Stimulated activated CD4-positive, alpha-beta T cell treated with anti-CD3 and anti-CD28 coated beads, Interleukin-2, amount 100 ng/mL, for 24 hours (primary cell): ENCODE measurements at regions not wholly inside any gene's neighbourhood (a gene's known extent, or its start where the extent isn't known, plus 50 kb on each side); places are given as distances from the start of the nearest gene placed in this dataset.

Source experiments
- DNase-seq, 2 donors: peaks; one replicate each; pipeline ENCODE4 v3.0.0-alpha.2; 2020

DNA sequence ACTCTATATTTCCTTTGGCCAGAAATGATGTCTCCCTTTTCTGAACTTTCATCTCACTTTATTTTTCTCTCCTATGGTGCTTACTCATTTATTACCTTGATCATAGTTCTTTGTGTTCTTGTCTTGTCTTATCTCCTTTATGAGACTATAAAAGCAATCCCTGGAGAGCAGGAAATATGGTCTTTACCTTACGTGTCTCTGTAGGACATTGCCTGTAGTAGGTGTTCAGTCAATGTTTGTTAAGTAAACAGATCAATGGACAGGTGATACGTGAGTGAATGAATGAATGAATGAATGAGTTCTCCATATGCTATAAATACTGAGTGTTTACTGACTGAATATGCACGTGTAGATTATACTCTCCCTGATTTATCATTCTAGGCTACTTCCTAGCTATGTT is 193.7 kb upstream of the HMGA2 start:
- DNase-seq, result no peak

DNA sequence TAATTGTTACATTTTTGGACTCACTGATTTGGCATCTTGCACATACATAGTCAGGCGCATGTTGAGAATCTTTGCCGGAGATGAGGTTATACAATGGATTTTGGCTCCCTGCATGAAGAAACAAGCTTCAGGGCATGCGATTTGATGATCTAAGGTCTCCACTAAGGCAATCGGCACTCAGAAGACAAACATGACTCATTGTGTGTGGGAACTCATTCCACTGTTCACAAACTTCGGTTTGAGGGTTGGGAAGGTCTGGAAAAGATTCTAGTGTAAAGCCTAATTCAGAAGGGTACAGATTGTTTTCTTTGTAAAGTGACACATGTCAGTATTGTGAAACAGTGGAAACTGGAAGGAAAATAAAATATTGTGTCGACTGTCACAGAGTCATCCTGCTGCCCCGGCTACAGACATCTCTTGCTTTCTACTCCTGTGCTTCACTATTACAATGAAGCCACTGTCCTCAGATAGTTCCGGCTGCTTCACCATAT is 192.6 kb upstream of the HMGA2 start:
- no peak for DNase-seq

DNA sequence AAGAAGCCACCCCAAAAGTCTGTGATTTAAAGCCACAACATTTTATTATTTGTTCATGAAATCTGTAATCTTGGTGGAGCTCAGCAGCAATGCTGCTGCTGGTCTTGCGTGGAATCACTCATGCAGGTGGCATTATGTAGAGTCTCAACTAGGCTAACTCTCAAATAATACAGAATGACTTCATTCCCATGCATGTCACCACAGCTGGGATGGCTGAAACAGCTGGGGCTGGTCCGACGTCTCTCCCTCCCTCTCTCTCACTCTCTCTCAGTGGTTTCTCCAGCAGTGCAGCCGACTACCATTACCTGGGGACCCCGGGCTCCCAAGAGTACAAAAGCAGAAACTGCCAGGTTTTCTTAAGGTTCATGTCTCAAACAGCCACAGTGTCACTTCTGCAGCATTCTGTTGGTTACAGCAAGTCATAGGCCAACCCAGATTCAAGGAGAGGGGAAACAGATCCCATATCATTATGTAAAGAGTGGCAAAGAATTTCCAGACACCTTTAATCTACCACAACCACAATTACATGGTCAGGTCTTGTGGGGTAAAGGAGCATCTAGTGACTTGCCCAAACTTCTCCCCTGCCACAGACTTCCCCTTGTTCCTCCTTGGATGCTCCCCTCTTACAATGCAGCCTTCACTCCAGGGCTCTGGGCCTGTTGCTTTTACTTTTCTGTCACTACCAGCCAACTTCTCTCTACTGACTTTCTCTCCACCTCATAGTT is 192.0 kb upstream of the HMGA2 start:
- no peak for DNase-seq

DNA sequence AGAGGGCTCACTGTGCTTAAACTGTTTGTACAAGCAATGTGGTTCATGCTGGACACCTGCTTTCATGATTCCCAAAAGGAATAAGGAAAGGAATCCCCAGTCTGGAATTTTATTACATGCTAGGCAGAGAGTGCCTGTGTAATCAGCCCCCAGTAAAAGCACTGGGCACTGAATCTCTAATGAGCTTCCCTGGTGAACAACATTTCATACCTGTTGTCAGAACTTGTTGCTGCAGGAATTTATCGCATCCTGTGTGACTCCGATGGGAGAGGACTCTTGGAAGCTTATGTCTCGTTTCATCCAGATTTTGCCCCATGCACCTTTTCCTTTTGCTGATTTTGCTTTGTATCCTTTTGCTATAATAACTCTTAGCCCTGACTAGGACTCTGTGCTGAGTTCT is 190.2 kb upstream of the HMGA2 start:
- DNase-seq, result no peak

DNA sequence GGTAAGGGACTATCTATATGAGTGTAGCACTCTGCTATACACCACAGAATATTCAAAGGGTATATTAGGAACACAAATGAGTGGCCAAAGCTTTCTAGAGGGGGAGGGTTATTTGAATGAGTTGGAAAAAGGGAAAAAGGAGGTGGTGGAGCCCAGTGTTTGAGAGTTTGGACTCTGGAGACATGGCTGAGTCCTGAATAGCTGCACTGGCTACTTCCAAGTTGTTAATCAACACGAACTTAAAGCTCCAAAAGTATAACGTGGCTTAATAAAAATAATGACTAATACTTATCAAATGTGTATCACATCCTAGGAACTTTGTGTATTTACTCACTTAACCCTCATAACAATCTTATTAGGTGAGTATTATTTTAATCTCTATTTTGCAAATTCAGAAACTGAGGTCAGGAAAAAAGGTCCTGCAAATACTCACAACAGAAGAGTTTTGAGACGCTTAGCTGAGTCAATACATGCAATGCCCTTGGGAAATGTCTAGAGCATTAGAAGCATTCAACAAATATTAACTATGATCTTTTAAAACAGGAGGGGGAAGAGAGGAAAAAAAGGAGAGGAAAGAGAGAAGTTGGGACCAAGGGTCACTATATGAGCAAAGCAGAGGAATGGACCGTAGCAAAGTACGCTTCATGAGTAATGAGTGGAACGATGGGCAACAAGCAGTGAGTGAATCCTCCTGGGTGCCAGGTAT is 189.5 kb upstream of the HMGA2 start:
- DNase-seq, result no peak

DNA sequence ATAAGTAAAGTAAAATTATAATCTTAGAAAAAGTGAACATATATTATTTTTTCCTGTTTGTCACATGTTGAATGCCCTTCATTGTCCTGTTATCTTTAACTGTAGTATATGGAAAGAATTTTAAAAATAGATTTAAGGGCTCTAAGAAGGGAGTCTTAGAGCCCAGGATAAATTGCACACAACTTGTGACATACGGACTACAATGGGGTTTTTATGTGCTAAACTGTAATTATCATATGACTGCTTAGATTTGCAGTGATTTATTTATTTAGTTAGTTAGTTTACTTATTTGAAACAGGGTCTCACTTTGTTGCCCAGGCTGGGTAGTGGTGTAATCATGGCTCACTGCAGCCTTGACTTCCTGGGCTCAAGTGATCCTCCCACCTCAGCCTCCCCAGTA is 187.8 kb upstream of the HMGA2 start:
- DNase-seq, result no peak

DNA sequence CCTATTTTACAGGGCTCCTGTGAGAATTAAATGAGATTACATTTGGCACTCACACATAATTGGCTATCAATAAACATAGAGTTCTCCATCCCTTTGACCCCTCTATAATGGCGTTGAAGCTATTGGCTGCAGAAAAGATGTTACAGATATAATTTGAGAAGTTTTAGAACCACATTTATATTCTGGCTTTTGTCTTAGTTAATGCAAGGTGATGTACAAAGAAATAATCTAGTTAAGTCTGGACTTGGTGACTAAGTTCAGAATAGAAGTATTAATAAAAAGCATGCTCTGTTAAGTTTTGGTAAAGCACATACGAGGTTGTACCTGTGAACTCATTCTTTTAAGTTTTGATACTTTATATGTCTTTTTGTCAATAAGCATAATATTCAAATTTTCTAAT is 187.1 kb upstream of the HMGA2 start:
- no peak for DNase-seq

DNA sequence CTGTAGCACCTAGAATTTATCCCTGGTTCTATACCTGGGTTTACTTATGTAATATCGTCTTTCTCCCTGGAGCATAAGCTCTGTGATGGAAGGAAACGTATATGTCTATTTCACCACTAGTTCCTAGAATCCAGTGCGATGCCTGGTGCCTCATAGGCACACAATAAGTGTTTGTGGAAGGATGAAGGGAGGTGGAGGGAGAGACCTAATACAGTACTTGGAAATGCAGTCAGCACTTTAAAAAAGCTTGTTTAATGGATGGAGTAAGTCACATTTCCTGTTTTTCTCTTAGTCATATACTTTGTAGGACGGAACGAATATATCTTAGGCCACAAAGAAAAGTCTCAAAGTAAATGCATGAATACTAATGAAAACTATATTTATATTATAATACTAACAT is 186.5 kb upstream of the HMGA2 start:
- no peak for DNase-seq

DNA sequence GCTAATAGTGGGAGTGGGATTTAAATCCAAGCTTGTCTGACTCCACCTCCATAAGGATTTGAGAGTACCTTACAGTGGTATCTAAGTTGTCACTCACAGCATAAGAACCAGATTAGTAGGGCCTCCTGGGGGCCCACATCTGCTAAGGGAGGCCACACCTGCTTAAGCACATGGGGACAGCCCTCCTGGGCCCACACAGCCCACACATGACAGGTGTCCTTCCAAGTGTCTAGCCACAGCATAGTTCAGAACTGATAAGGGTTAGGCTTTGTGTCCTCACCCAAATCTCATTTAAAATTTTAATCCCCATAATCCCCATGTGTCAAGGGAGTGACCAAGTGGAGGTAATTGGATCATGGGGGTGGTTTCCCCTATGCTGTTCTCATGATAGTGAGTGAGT is 186.0 kb upstream of the HMGA2 start:
- no peak for DNase-seq

DNA sequence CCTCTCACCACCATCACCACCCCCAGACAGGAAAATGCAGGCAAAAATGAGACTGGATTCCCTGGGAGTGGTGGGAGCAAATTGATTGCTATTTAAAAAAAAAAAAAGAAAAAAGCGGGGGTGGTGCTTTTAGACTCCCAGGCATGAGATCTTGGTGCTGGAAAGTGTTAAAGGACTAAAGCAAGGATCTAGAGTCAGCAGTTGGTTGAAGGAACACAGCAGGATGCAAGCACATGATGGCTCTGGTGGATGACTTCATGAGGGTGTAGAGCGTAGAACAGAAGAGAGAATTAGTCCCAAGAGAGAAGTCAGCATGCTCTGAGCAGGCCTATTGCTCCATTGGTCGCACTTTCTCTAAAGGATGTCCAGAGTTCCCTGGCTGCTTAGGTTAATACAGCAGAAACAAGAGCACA is 183.8 kb upstream of the HMGA2 start:
- DNase-seq, result no peak

DNA sequence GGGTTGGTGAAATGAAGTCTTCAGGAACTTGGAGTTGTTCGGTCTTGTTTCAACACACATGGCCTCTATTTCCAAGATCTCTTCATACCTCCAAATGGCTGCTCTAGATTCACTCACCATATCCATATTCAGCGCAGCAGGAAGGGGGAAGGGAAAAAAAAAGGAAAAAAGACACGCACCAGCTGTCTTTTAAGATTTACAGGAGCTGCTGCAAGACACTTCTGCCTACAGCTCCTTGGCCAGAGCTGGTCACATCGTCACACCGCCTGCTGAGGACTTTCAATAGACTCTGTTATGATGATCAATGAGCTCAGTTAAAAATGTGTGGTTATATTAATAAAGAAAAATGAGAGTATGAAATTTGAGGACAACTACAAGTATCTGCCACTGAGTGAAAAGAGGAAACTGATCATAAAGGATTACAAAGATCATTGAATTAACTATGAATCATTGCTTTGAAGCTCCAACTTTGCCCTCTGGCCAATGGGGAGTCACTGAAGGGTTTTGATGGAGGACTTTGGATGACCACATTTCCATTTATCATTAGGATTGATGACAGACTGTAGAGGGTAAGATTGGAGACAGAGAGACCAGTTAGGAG is 182.1 kb upstream of the HMGA2 start:
- DNase-seq, result no peak

DNA sequence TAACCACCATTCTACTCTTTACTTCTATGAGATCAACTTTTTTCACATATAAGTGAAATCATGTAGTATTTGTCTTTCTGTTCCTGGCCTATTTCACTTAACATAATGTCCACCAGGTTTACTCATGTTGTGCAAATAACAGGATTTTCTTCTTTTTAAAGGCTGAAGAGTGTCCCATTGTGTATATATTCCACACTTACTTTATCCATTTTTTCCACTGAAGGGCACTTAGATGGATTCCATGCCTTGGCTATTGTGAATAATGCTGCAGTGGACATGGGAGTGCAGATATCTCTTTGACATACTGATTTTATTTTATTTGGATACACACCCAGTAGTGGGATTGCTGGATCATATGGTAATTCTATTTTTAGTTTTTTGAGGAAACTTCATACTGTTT is 181.1 kb upstream of the HMGA2 start:
- no peak for DNase-seq

DNA sequence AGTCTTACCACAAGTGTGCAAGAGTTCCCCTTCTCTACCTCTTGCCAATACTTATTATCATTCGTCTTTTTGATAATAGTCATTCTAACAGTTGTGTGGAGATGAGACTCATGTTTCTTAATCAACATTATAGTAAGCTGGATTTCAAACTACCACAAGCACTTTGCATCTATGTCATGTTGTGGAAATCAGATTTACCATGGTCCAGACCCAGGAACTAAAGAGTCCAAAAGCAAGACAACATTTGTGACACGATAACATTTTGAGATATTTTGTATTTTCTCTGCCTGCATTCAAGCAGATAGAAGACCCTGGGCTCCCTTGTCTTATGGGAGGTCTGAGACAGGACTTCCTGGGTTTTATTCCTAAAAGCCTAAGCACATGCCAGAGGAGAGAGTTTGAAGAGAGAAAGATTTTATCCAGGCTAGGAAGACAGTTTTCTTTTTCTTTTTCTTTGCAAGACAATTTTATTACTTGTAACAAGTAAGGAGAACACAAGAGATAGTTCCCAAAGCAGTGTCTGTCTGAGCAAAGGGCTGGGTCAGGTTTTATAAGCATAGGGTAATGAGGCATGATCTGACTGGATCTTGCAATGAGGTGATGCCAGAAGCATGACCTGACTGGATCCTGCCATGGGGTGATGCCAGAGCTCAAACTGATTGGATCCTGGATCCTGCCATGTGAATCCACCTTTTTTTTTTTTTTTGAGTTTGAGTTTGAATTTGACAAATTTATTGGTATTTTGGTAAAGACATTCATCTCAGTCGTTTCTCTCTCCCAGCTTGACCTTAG is 180.5 kb upstream of the HMGA2 start:
- DNase-seq, result no peak

DNA sequence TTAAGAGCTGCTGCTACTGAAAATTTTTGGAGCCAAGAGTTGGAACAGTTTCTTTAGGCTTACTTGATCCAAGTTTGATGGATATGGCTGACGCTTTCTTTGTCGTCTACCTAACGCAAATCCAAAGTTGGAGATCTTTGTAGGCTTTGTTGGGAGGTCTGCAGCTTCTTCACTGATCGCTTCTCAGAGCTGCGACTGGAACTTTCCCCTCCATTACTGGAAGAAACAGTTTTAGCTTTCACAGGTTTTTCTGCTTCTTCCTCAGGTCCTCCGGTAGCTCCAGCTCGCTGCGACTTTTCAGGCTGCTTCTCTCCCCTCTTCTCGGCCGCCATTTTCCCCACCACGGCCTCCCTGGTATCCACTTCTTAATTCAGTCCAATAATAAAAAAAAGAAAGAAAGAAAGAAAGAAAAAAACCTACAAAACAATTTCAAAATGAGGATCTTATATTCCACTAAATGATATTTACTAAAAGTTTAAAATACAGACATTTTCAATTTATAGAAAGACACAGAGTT is 178.1 kb upstream of the HMGA2 start:
- no peak for DNase-seq

DNA sequence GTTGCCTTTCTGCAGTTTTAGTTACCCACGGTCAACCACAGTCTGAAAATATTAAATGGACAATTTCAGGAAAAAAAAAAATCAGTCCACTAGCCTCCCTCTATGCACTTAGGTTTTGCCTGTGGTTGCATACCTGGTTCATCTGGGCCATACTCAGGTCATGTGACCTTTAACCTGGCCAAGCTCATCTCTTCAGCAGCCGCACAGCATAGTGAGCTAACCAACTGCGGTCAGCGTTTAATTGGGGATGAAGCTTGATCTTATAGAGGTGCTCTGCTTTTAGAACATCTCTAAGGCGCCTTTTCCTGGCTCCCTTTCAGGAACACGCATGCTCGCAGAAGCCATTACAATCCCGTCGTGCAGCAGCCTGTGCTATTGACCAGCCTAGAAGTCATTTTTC is 177.2 kb upstream of the HMGA2 start:
- no peak for DNase-seq

DNA sequence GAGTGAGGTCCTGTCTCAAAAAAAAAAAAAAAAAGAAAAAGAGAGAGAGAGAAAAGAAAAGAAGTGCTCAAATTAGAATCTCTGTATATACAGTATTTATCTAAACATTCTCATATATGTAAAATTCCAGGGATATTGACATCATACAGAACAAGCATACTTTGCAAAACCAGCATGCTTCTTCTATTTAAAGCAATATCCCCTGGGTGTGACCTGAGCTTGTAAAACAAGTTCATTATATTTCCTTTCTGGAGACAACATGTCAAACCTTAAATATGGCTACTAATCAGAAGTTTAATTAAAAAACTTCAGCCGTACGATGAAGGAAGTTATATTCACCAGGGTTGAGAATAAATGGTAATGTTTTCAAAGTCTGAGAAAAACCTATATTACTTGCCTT is 175.8 kb upstream of the HMGA2 start:
- no peak for DNase-seq

DNA sequence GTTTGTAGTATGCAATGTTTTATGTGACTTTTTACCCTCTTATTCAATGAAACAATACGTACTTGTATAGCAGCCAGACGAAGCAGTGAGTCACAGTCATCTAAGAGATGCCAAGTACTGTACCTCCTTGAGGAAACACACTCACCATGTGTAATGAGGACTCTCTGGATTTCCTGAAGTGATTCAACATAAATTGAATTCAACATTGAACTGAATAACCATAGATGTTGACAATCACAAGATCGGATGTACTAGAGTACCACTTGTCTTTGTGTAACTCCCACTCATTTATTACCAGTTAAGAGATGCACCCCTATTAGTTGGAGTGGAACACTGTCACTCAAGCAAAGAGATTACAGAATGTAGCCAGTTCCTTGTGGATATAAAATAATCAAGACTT is 175.2 kb upstream of the HMGA2 start:
- no peak for DNase-seq

DNA sequence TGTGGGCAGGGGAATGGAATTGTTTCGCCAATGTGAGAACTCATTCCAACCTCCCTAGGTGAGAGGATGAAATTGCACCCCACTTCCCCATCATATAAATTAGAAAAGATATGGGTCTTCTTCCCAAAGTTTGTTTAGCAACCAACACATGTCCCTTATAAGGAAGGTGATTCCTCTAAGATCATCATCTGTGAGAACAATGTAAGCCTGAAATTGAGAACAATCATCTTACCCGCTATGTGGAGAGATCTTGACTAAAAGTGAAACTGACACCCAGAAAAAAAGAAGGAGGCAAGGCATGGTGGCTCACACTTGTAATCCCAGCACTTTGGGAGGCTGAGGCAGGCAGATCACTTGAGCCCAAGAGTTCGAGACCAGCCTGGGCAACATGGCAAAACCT is 173.2 kb upstream of the HMGA2 start:
- no peak for DNase-seq

DNA sequence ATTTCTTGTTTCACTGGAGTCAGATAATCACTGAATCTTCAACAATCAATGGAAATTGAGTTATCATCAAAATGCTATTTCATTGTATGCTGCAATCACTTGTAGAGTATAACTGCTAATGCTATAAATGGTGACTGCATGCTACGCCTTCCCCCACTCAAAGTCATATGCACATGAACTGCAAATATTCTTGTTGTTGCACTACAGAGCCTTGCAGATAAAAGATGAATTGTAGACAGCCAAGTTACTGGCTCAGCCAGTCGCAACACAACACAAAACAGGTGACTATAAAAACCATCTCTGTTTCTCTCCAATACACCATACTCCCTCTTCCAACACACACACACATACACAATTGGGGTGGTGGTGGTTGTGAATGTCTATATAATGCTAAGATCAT is 171.0 kb upstream of the HMGA2 start:
- DNase-seq, result no peak

DNA sequence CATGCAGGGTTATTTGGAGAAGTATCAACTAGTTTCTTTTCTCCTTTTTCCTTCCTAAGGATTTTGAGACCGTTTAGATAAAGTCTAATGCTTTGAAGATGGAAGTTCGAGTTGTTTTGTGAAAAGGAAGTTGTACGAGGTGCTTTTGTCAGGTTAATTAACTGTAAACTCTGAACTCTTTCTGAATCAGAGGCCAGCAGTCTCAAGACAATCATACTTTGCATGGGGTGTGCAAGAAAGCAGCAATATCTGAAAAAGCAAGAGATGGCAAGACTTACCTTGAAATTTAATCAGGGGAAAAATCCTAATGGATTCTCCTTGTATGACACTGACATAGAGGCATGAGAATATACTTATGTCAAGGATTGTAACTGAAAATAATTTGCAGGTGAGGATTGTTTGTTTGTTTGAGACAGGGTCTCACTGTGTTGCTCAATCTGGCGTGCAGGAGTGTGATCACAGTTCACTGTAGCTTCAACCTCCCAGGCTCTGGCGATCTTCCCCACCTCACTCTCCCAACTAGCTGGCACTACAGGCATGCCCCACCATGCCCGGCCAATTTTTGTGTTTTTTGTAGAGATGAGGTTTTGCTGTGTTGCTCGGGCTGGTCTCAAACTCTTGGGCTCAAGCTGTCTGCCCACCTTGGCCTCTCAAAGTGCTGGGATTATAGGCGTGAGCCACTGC is 170.2 kb upstream of the HMGA2 start:
- no peak for DNase-seq

DNA sequence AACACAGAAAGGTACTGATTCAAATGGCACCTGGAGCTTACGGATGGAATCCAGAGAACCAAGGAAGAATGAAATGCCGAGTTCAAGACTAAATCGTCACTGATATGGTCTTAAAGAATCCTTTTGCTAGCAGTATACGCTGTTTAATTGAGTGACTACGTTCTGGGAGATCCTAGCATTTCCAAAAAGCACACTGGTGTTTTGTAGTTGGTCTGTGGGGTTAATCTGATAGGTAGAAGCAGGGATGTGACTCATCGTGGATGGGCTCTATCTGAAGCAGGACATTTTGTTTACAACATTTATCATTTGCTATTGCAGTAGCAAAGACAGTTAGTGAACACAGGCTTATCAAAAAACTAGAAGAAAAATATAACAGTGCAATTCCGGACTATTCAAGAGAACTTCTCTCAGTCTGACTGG is 169.2 kb upstream of the HMGA2 start:
- no peak for DNase-seq

DNA sequence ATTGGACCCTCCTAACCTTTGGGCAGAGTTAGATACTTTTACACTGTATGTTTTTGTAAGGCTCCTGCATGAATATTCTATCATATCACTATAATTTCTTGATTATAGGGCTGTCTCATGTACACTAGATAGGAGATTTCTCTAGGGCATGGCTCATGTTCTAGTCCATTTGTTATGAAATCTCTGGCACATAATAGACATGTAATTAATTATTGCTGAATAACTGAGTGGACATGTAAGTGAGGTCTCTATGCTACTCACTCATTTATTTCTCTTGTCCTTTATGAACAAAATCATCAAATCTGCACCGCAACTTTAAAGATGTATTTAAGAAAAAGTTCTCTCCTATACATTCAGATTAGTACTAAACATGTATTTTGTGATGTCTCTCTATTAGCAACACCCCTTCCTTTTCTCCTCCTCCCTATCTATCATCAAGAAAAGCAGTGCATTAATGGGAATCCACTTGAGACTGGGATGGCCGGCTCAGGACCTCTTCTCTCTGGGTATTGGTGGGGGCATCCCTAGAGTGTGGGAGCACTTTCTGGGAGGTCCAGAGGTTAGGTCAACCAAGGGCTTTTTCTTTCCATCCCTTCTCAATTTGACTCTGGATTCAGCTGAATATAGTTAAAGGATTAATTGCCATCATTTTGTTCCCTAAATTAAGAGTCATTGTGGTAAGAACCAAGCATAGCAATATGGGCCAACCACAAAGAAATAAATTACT is 168.0 kb upstream of the HMGA2 start:
- no peak for DNase-seq
